HepG2 (cell line): ENCODE measurements at regions not wholly inside any gene's neighbourhood (a gene's known extent, or its start where the extent isn't known, plus 50 kb on each side); places are given as distances from the start of the nearest gene placed in this dataset.

Experiments used
- ATAC-seq: fragments of 200-7000 bp; cut with Tn5 transposase; 3 replicates; pipeline ENCODE4 v1.9.1; 2020; ENCODE audit warnings: mild to moderate bottlenecking, moderate library complexity
- BruUV-seq: library from RNA; stranded (reverse); fragments of 400-500 nt; replicated peaks from 2 replicates; lab custom pipeline; 2021; lab: Mats Ljungman, UMichigan
- CTCF ChIA-PET: fragments of 300-600 bp; formaldehyde crosslinking; extraction: SDS; loops from one replicate; lab custom pipeline; 2021; ENCODE audit warnings: low total read pairs, inconsistent platforms, low intra/inter-chr PET ratio; lab: Yijun Ruan, JAX
- POLR2A ChIA-PET: fragments of 350-600 bp; sonication (Branson Sonifier 250); formaldehyde crosslinking; loops from one replicate; lab custom pipeline; 2020; ENCODE audit warnings: antibody characterized with exemption, inconsistent platforms; lab: Yijun Ruan, JAX
- DNase-seq: peaks from one replicate; pipeline ENCODE4 v3.0.0-alpha.2; 2015; ENCODE audit warnings: low spot score
- FAIRE-seq: peaks from 3 replicates; lab custom pipeline; 2011; peaks lifted over from hg19 to GRCh38; lab: Jason Lieb, UNC
- H2AFZ ChIP-seq: one replicate; pipeline ENCODE4 v1.6.1; 2011; ENCODE audit warnings: low read length, inconsistent platforms
- H3K27ac ChIP-seq: fragments of 300-600 bp; 3 replicates; pipeline ENCODE4 v1.8.0; 2011; ENCODE audit warnings: mixed run types, mild to moderate bottlenecking, mixed read lengths, low read length, inconsistent platforms; ENCODE audit not compliant: insufficient read depth; ENCODE audit errors: extremely low read length
- H3K27me3 ChIP-seq, 2 experiments: fragments of 200-600 bp in 1 of 2; 2 replicates in 1 of 2; 3 replicates in 1 of 2; pipeline versions ENCODE4 v1.6.0 to v1.8.0; 2011; ENCODE audit warnings: low read length in 2 of 2, mild to moderate bottlenecking in 2 of 2, moderate library complexity in 2 of 2, inconsistent platforms in 1 of 2; ENCODE audit not compliant: insufficient read depth in 2 of 2, control insufficient read depth in 1 of 2
- H3K36me3 ChIP-seq, 2 experiments: fragments of 200-600 bp in 1 of 2; replicated peaks in 1 of 2; 2 replicates in 1 of 2; 3 replicates in 1 of 2; pipeline versions ENCODE4 v1.5.1 to v1.8.0; 2011; ENCODE audit warnings: low read length in 2 of 2, inconsistent platforms in 1 of 2; ENCODE audit not compliant: insufficient read depth in 2 of 2, control insufficient read depth in 1 of 2
- H3K4me1 ChIP-seq: 2 replicates; pipeline ENCODE4 v1.5.1; 2012; ENCODE audit warnings: low read length, inconsistent platforms; ENCODE audit not compliant: insufficient read depth
- H3K4me2 ChIP-seq: 2 replicates; pipeline ENCODE4 v1.6.0; 2011; ENCODE audit warnings: low read depth, low read length, inconsistent platforms
- H3K4me3 ChIP-seq, 3 experiments: fragments of 200-600 bp in 1 of 3; sonication (generic), shearing (Covaris generic) in 1 of 3; replicated peaks in 1 of 3; 2 replicates each; pipeline ENCODE4 v1.5.1; 2011 to 2016; ENCODE audit warnings: low read length in 3 of 3, inconsistent platforms in 2 of 3, low read depth in 2 of 3, mild to moderate bottlenecking in 2 of 3, control low read depth in 1 of 3, mixed read lengths in 1 of 3; ENCODE audit not compliant: insufficient read depth in 1 of 3
- H3K79me2 ChIP-seq: one replicate; pipeline ENCODE4 v1.6.1; 2011; ENCODE audit warnings: low read length, inconsistent platforms; ENCODE audit not compliant: insufficient read depth
- H3K9ac ChIP-seq: 2 replicates; pipeline ENCODE4 v1.6.0; 2011; ENCODE audit warnings: mild to moderate bottlenecking, low read depth, low read length, inconsistent platforms; ENCODE audit not compliant: insufficient read depth
- H3K9me3 ChIP-seq: 2 replicates; pipeline ENCODE4 v1.5.1; 2012; ENCODE audit warnings: mild to moderate bottlenecking, low read length
- H4K20me1 ChIP-seq: 2 replicates; pipeline ENCODE4 v1.6.0; 2011; ENCODE audit warnings: inconsistent platforms, mild to moderate bottlenecking, low read length, moderate library complexity; ENCODE audit not compliant: insufficient read depth
- ARNT2 ChIP-seq: sonication (generic); formaldehyde crosslinking; IDR thresholded peaks from 2 replicates; pipeline ENCODE4 v1.8.0; 2022; ENCODE audit warnings: mild to moderate bottlenecking, low read depth, missing genetic modification reagents, moderate library complexity
- CSRNP2 ChIP-seq: sonication (generic); formaldehyde crosslinking; conservative IDR thresholded peaks from 2 replicates; pipeline ENCODE4 v1.8.0; 2022; ENCODE audit warnings: low read depth, missing genetic modification reagents
- HDAC1 ChIP-seq: sonication (generic); formaldehyde crosslinking; IDR thresholded peaks from 2 replicates; pipeline ENCODE4 v1.5.1; 2020; ENCODE audit warnings: mild to moderate bottlenecking, missing genetic modification reagents
- MAZ ChIP-seq, 2 experiments: sonication (generic) in 1 of 2; formaldehyde crosslinking in 1 of 2; IDR thresholded peaks; 2 replicates each; pipeline versions ENCODE4 v1.5.0 to v1.6.1; 2012 to 2020; ENCODE audit warnings: low read depth in 2 of 2, mild to moderate bottlenecking in 2 of 2, borderline replicate concordance in 1 of 2, improper control_type of control experiment in 1 of 2, low read length in 1 of 2, missing genetic modification reagents in 1 of 2, moderate library complexity in 1 of 2
- MEIS2 ChIP-seq: sonication (generic); formaldehyde crosslinking; IDR thresholded peaks from 2 replicates; pipeline ENCODE4 v1.9.0; 2021; ENCODE audit warnings: mild to moderate bottlenecking, missing genetic modification reagents
- MTF2 ChIP-seq: sonication (generic); formaldehyde crosslinking; IDR thresholded peaks from 2 replicates; pipeline ENCODE4 v1.5.0; 2020; ENCODE audit warnings: missing genetic modification reagents, borderline replicate concordance
- PRDM15 ChIP-seq: sonication (generic); formaldehyde crosslinking; IDR thresholded peaks from 2 replicates; pipeline ENCODE4 v1.4.0; 2020; ENCODE audit warnings: missing genetic modification reagents
- RAD51 ChIP-seq: fragments of 450-650 bp; IDR thresholded peaks from 2 replicates; pipeline ENCODE4 v1.6.1; 2016; ENCODE audit warnings: borderline replicate concordance
- RBAK ChIP-seq: sonication (generic); formaldehyde crosslinking; IDR thresholded peaks from 2 replicates; pipeline ENCODE4 v1.5.1; 2020; ENCODE audit warnings: mild to moderate bottlenecking, missing genetic modification reagents
- SIN3B ChIP-seq: fragments of 150-350 bp; IDR thresholded peaks from 2 replicates; pipeline ENCODE4 v1.6.1; 2014; ENCODE audit warnings: low read length
- SMAD9 ChIP-seq: sonication (generic); formaldehyde crosslinking; IDR thresholded peaks from 2 replicates; pipeline ENCODE4 v1.5.1; 2020; ENCODE audit warnings: mild to moderate bottlenecking, missing genetic modification reagents
- USF2 ChIP-seq, 2 experiments: sonication (generic) in 1 of 2; formaldehyde crosslinking in 1 of 2; IDR thresholded peaks; 2 replicates each; pipeline versions ENCODE4 v1.5.1 to v1.6.1; 2011 to 2020; ENCODE audit warnings: borderline replicate concordance in 1 of 2, low read depth in 1 of 2, low read length in 1 of 2, mild to moderate bottlenecking in 1 of 2, missing genetic modification reagents in 1 of 2, moderate library complexity in 1 of 2
- YEATS2 ChIP-seq: sonication (generic); formaldehyde crosslinking; IDR thresholded peaks from 2 replicates; pipeline ENCODE4 v1.4.0; 2020; ENCODE audit warnings: missing genetic modification reagents, borderline replicate concordance
- ZNF30 ChIP-seq: sonication (generic); formaldehyde crosslinking; IDR thresholded peaks from 2 replicates; pipeline ENCODE4 v1.5.0; 2020; ENCODE audit warnings: mild to moderate bottlenecking, missing genetic modification reagents
- ZNF496 ChIP-seq: sonication (generic); formaldehyde crosslinking; IDR thresholded peaks from 2 replicates; pipeline ENCODE4 v1.8.1; 2023; ENCODE audit warnings: mild to moderate bottlenecking, moderate library complexity, missing genetic modification reagents; ENCODE audit not compliant: insufficient replicate concordance
- ZNF768 ChIP-seq: sonication (generic); formaldehyde crosslinking; IDR thresholded peaks from 2 replicates; pipeline ENCODE4 v1.4.0; 2020; ENCODE audit warnings: missing genetic modification reagents
- WGBS: methylation state at CpG from one replicate; pipeline ENCODE4 v1.1.6; 2017; ENCODE audit warnings: low lambda C conversion rate; 5-methylcytosine and 5-hydroxymethylcytosine counted together
- in situ Hi-C: cut with HindIII; loops from 2 replicates; pipeline ENCODE4 v1.10.0; 2017; ENCODE audit warnings: low pct_unique_long_range_greater_than_20kb; ENCODE audit not compliant: extremely low pct_ligation_motif_present
- intact Hi-C: fragments of 100-400 bp; cut with micrococcal nuclease; formaldehyde crosslinking; loops from one replicate; pipeline ENCODE4 v1.10.0; 2022; ENCODE audit not compliant: unreplicated experiment
- TF ChIP-seq, protein P1 (sequence below): sonication (generic); formaldehyde crosslinking; IDR thresholded peaks from 2 replicates; pipeline ENCODE4 v1.4.0; 2020; ENCODE audit warnings: mild to moderate bottlenecking, missing genetic modification reagents

DNA sequence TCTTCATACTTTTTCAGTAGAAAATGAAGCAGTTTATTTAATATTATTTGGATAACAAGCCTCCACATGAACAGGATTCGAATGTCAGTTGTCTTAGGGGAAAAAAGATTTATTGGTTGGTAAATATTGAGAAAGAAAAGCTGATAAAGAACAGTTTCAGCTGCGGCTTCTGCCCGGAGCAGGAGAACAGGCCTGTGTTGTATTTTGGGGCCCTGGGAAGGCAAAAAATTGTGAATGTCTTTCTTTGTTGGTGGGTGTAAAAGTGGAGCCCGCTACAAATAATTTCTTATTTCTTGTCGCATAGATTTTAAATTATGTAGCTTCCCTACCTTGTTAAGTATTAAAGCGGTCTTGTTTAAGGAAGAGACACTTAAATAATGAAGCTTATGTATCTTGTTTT lies 90.5 kb upstream of the PAX1 start:
- intact Hi-C loops (loop anchor here (1.0 kb wide), 2 partner anchors 85 to 778 kb away; no protein-coding TSS in a partner anchor), in situ Hi-C loops (loop anchor here (10.0 kb wide), 1 partner anchor 780 kb away; no protein-coding TSS in a partner anchor)
- FAIRE-seq (no peak), DNase-seq (no peak), ATAC-seq (no peak)
- WGBS, result 18% methylated on average over 6 of the region's 6 CpGs
- Histone ChIP-seq H3K27me3 (peaks cover 2 to 5% of the 10 kb centered on the region in 2 experiments; a peak in 3 of 5 replicates), H3K27ac (no peak overlapping the region), H3K36me3 (no peaks in the 10 kb centered on the region), H4K20me1 (no peaks in the 10 kb centered on the region), H3K9ac (no peak overlapping the region), H3K4me2 (no peak overlapping the region), H2AFZ (no peak overlapping the region), H3K4me1 (no peaks in the 10 kb centered on the region), H3K4me3 (no peak overlapping the region), H3K79me2 (no peaks in the 10 kb centered on the region), H3K9me3 (no peaks in the 10 kb centered on the region)
- POLR2A ChIA-PET, result no interaction called here
- CTCF ChIA-PET, result interaction anchor here (1.1 to 2.7 kb wide), 3 partner anchors 85 to 778 kb away, joined by 3 to 22 read pairs (median 8); no protein-coding TSS in a partner anchor
- no TSS peak for BruUV-seq
- TF ChIP-seq MTF2 (CRISPR knock-in tag) (no peak), ZNF30 (no peak), HDAC1 (no peak), ZNF496 (CRISPR knock-in tag) (no peak), CSRNP2 (CRISPR knock-in tag) (no peak), MAZ (IDR thresholded peaks at IDR 0.05; ENCODE audit: borderline replicate concordance, low read depth, low read length) (no peak), MAZ (CRISPR knock-in tag; IDR thresholded peaks at IDR 0.05; ENCODE audit: low read depth) (no peak), ZNF768 (CRISPR knock-in tag) (no peak), SMAD9 (CRISPR knock-in tag) (no peak), ARNT2 (no peak), PRDM15 (CRISPR knock-in tag) (no peak), YEATS2 (CRISPR knock-in tag) (no peak), SIN3B (no peak), USF2 (IDR thresholded peaks at IDR 0.05; ENCODE audit: low read depth, low read length) (no peak), USF2 (CRISPR knock-in tag; IDR thresholded peaks at IDR 0.05; ENCODE audit: borderline replicate concordance) (no peak), MEIS2 (CRISPR knock-in tag) (no peak), RAD51 (no peak), RBAK (no peak)
- TF ChIP-seq, protein P1, sequence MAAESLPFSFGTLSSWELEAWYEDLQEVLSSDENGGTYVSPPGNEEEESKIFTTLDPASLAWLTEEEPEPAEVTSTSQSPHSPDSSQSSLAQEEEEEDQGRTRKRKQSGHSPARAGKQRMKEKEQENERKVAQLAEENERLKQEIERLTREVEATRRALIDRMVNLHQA (CRISPR knock-in tag), result no peak
